ENCODE measurements at regions not wholly inside any gene's neighbourhood (a gene's known extent, or its start where the extent isn't known, plus 50 kb on each side); places are given as distances from the start of the nearest gene placed in this dataset.

DNA sequence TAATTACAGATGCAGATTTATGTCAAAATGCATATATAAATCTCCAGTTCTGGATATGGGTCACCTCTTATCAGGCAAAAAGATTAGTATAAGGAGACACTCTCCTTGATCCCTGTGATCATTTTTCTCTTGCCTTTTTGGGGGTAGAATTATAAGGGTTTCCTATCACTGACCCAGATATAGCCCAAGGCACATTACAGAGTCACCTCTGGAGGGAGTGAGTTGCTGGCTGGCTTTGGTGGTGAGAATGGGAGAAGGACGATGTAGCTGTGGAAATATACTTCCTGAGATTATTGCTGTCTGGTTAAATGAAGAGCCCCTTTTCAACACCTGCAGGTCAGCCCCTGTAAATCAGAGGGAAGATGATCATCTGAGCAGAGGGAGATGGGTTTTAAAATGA, 418.7 kb downstream of the MTX2 start (continued):
- TF ChIP-seq ZNF562 (CRISPR knock-in tag; IDR thresholded peaks at IDR 0.05; ENCODE audit: borderline replicate concordance) = no peak

GRCh38 chr2:176689711-176690110, 420.5 kb downstream of the MTX2 start:
- Histone ChIP-seq H3K4me3 (replicated peaks in 1 of 3; ENCODE audit: insufficient read depth in 1 of 3, low read depth in 2 of 3, low read length in 3 of 3) (no peak overlapping the region), H3K9ac (ENCODE audit: insufficient read depth, low read depth, low read length) (no peak overlapping the region), H4K20me1 (ENCODE audit: insufficient read depth, low read length) (no peaks in the 10 kb centered on the region), H3K9me3 (ENCODE audit: low read length) (no peaks in the 10 kb centered on the region), H3K27ac (ENCODE audit: extremely low read length, insufficient read depth, low read length) (no peak overlapping the region), H3K4me1 (ENCODE audit: insufficient read depth, low read length) (no peaks in the 10 kb centered on the region), H3K36me3 (replicated peaks in 1 of 2; ENCODE audit: control insufficient read depth in 1 of 2, insufficient read depth in 2 of 2, low read length in 2 of 2) (no peaks in the 10 kb centered on the region), H2AFZ (ENCODE audit: low read length) (no peak overlapping the region), H3K79me2 (ENCODE audit: insufficient read depth, low read length) (no peaks in the 10 kb centered on the region), H3K27me3 (ENCODE audit: control insufficient read depth in 1 of 2, insufficient read depth in 2 of 2, low read length in 2 of 2) (peaks cover 0 to 5% of the 10 kb centered on the region in 2 experiments; a peak in 2 of 5 replicates), H3K4me2 (ENCODE audit: low read depth, low read length) (no peak overlapping the region)
- POLR2A ChIA-PET = no interaction called here
- 0% methylated on average over 1 of the region's 1 CpG for WGBS (ENCODE audit: low lambda C conversion rate)
- DNase-seq (ENCODE audit: low spot score) (no peak), ATAC-seq (no peak), FAIRE-seq (no peak)
- intact Hi-C loops (cut with micrococcal nuclease; ENCODE audit: unreplicated experiment) = no loop called here
- TF ChIP-seq KLF6 (CRISPR knock-in tag; IDR thresholded peaks at IDR 0.05) (no peak), REPIN1 (CRISPR knock-in tag; IDR thresholded peaks at IDR 0.05; ENCODE audit: borderline replicate concordance, low read depth) (no peak), PLSCR1 (CRISPR knock-in tag; IDR thresholded peaks at IDR 0.05; ENCODE audit: borderline replicate concordance) (no peak), ZNF549 (CRISPR knock-in tag; IDR thresholded peaks at IDR 0.05) (no peak), HOXA9 (CRISPR knock-in tag; IDR thresholded peaks at IDR 0.05; ENCODE audit: borderline replicate concordance) (no peak), NCOA2 (CRISPR knock-in tag; IDR thresholded peaks at IDR 0.05) (no peak), CCAR2 (optimal IDR thresholded peaks at IDR 0.05; ENCODE audit: low read depth, low read length) (no peak), THYN1 (CRISPR knock-in tag; IDR thresholded peaks at IDR 0.05; ENCODE audit: borderline replicate concordance, low read depth) (no peak), BRF2 (CRISPR knock-in tag; IDR thresholded peaks at IDR 0.05) (no peak), CHD4 (IDR thresholded peaks at IDR 0.05; ENCODE audit: borderline replicate concordance, low read length) (no peak), KDM2A (CRISPR knock-in tag; IDR thresholded peaks at IDR 0.05; ENCODE audit: borderline replicate concordance, low read depth) (no peak), YEATS4 (CRISPR knock-in tag; IDR thresholded peaks at IDR 0.05; ENCODE audit: borderline replicate concordance) (no peak)
- BruUV-seq (replicated peaks) = no TSS peak
- in situ Hi-C loops (cut with HindIII; ENCODE audit: extremely low pct_ligation_motif_present, low pct_unique_long_range_greater_than_20kb) = no loop called here
- CTCF ChIA-PET (ENCODE audit: low intra/inter-chr PET ratio, low total read pairs) = no interaction called here

All from HepG2 (cell line).